Neural progenitor cell (in vitro differentiated cells): ENCODE measurements at regions not wholly inside any gene's neighbourhood (a gene's known extent, or its start where the extent isn't known, plus 50 kb on each side); places are given as distances from the start of the nearest gene placed in this dataset.

Source experiments
- DNase-seq: peaks from one replicate; pipeline ENCODE4 v3.0.0-alpha.2; 2016; ENCODE audit warnings: low spot score
- H2AFZ ChIP-seq: fragments of 200-600 bp; sonication (generic); replicated peaks from 2 replicates; pipeline ENCODE4 v1.6.1; 2016; ENCODE audit warnings: antibody characterized with exemption
- H3F3A ChIP-seq: fragments of 200-600 bp; sonication (generic); 2 replicates; pipeline ENCODE4 v1.6.1; 2016; ENCODE audit warnings: antibody characterized with exemption, low read depth
- H3K27ac ChIP-seq: fragments of 200-600 bp; sonication (generic); 2 replicates; pipeline ENCODE4 v1.5.1; 2016; ENCODE audit warnings: mild to moderate bottlenecking
- H3K27me3 ChIP-seq: fragments of 200-600 bp; sonication (generic); 2 replicates; pipeline ENCODE4 v1.6.1; 2016; ENCODE audit warnings: mild to moderate bottlenecking, moderate library complexity
- H3K36me3 ChIP-seq: fragments of 200-600 bp; sonication (generic); 2 replicates; pipeline ENCODE4 v1.5.1; 2016
- H3K4me1 ChIP-seq: fragments of 200-600 bp; sonication (generic); 2 replicates; pipeline ENCODE4 v1.6.1; 2016; ENCODE audit warnings: mixed run types
- H3K4me2 ChIP-seq: fragments of 200-600 bp; sonication (generic); 2 replicates; pipeline ENCODE4 v1.6.1; 2016
- H3K4me3 ChIP-seq: fragments of 200-600 bp; sonication (generic); 2 replicates; pipeline ENCODE4 v1.5.1; 2016
- H3K79me2 ChIP-seq: fragments of 200-600 bp; sonication (generic); 2 replicates; pipeline ENCODE4 v1.6.1; 2016; ENCODE audit warnings: low read depth
- H3K9ac ChIP-seq: fragments of 200-600 bp; sonication (generic); 2 replicates; pipeline ENCODE4 v1.6.1; 2016
- H3K9me3 ChIP-seq: fragments of 200-600 bp; sonication (generic); 2 replicates; pipeline ENCODE4 v1.5.1; 2016; ENCODE audit warnings: low read depth
- H4K20me1 ChIP-seq: fragments of 200-600 bp; sonication (generic); 2 replicates; pipeline ENCODE4 v1.6.1; 2016; ENCODE audit warnings: low read depth
- H3K27ac Mint-ChIP-seq: 3 replicates; pipeline ENCODE4 v1.8.0; 2021; ENCODE audit warnings: mixed read lengths
- H3K27me3 Mint-ChIP-seq: 2 replicates; pipeline ENCODE4 v1.8.0; 2022; ENCODE audit warnings: low read depth, mild to moderate bottlenecking, inconsistent platforms, moderate library complexity, mixed read lengths; ENCODE audit not compliant: insufficient read depth
- H3K36me3 Mint-ChIP-seq: 3 replicates; pipeline ENCODE4 v1.8.0; 2021; ENCODE audit warnings: mixed read lengths
- H3K4me1 Mint-ChIP-seq: 3 replicates; pipeline ENCODE4 v1.8.0; 2021; ENCODE audit warnings: mixed read lengths
- H3K4me3 Mint-ChIP-seq: 3 replicates; pipeline ENCODE4 v1.8.0; 2021; ENCODE audit warnings: mild to moderate bottlenecking, moderate library complexity, mixed read lengths
- H3K9me3 Mint-ChIP-seq: 3 replicates; pipeline ENCODE4 v1.8.0; 2020; ENCODE audit warnings: mixed read lengths
- CTCF ChIP-seq: fragments of 200-600 bp; sonication (generic); IDR thresholded peaks from 2 replicates; pipeline ENCODE4 v1.5.1; 2017; ENCODE audit warnings: antibody characterized with exemption, mild to moderate bottlenecking
- EZH2 ChIP-seq: fragments of 200-600 bp; sonication (generic); IDR thresholded peaks from 2 replicates; pipeline ENCODE4 v1.6.1; 2017; ENCODE audit warnings: antibody characterized with exemption, mild to moderate bottlenecking, moderate library complexity
- EZH2phosphoT487 ChIP-seq: fragments of 200-600 bp; sonication (generic); IDR thresholded peaks from 2 replicates; pipeline ENCODE4 v1.6.1; 2017; ENCODE audit warnings: antibody characterized with exemption

GRCh38 chr12:107584563-107584962 is 101.0 kb upstream of the PWP1 start:
- Mint-ChIP-seq H3K36me3 (no peaks in the 10 kb centered on the region), H3K27me3 (peaks cover 13% of the 10 kb centered on the region), H3K4me3 (peak overlapping the region; percentile 28), H3K4me1 (peaks cover 51% of the 10 kb centered on the region), H3K27ac (peak overlapping the region; percentile 30), H3K9me3 (peaks cover 8% of the 10 kb centered on the region)
- Histone ChIP-seq H4K20me1 (no peaks in the 10 kb centered on the region), H3K9ac (no peak overlapping the region), H3K4me2 (no peak overlapping the region), H3F3A (no peaks in the 10 kb centered on the region), H2AFZ (no peak overlapping the region), H3K27ac (no peak overlapping the region), H3K4me1 (no peaks in the 10 kb centered on the region), H3K9me3 (no peaks in the 10 kb centered on the region), H3K27me3 (peaks cover 30% of the 10 kb centered on the region), H3K79me2 (no peaks in the 10 kb centered on the region), H3K36me3 (no peaks in the 10 kb centered on the region), H3K4me3 (no peak overlapping the region)
- DNase-seq = no peak
- TF ChIP-seq EZH2phosphoT487 (no peak), EZH2 (no peak), CTCF (no peak)

- no peak for DNase-seq
Observed at GRCh38 chr12:107586256-107586970, 99.2 kb upstream of the PWP1 start.

GRCh38 chr12:107590413-107590812 is 95.2 kb upstream of the PWP1 start:
- no peak overlapping the region for H3K27ac ChIP-seq
- no peak overlapping the region for H3K4me3 ChIP-seq
- H3F3A ChIP-seq = no peaks in the 10 kb centered on the region
- peaks cover 20% of the 10 kb centered on the region for H3K4me1 Mint-ChIP-seq
- TF ChIP-seq EZH2phosphoT487 = no peak
- no peaks in the 10 kb centered on the region for H3K36me3 ChIP-seq
- H3K9me3 ChIP-seq = no peaks in the 10 kb centered on the region
- H3K9me3 Mint-ChIP-seq = peaks cover 12% of the 10 kb centered on the region
- H3K4me2 ChIP-seq = no peak overlapping the region
- H3K27me3 Mint-ChIP-seq = peaks cover 3% of the 10 kb centered on the region
- H3K27ac Mint-ChIP-seq = peak overlapping the region; percentile 10
- no peaks in the 10 kb centered on the region for H3K27me3 ChIP-seq
- H2AFZ ChIP-seq = no peak overlapping the region
- no peaks in the 10 kb centered on the region for H4K20me1 ChIP-seq
- no peaks in the 10 kb centered on the region for H3K79me2 ChIP-seq
- DNase-seq = no peak
- no peaks in the 10 kb centered on the region for H3K36me3 Mint-ChIP-seq
- no peak overlapping the region for H3K9ac ChIP-seq
- H3K4me1 ChIP-seq = no peaks in the 10 kb centered on the region
- H3K4me3 Mint-ChIP-seq = no peak overlapping the region

More at GRCh38 chr12:107586256-107586970, 99.2 kb upstream of the PWP1 start:
- Histone ChIP-seq H3K9ac (no peak overlapping the region), H3K4me1 (no peaks in the 10 kb centered on the region), H3K4me3 (no peak overlapping the region), H3K27ac (no peak overlapping the region), H3K9me3 (no peaks in the 10 kb centered on the region), H3K4me2 (no peak overlapping the region), H4K20me1 (no peaks in the 10 kb centered on the region), H2AFZ (no peak overlapping the region), H3K79me2 (no peaks in the 10 kb centered on the region), H3F3A (no peaks in the 10 kb centered on the region), H3K36me3 (no peaks in the 10 kb centered on the region), H3K27me3 (peaks cover 12% of the 10 kb centered on the region)
- Mint-ChIP-seq H3K36me3 (no peaks in the 10 kb centered on the region), H3K27me3 (peaks cover 13% of the 10 kb centered on the region), H3K4me1 (peaks cover 49% of the 10 kb centered on the region), H3K9me3 (peaks cover 8% of the 10 kb centered on the region), H3K4me3 (no peak overlapping the region), H3K27ac (peak overlapping the region; percentile 38)
- no peak for TF ChIP-seq EZH2phosphoT487
- no peak for TF ChIP-seq CTCF
- TF ChIP-seq EZH2 = no peak

- no peak for DNase-seq
Observed at GRCh38 chr12:107590814-107591375, 94.7 kb upstream of the PWP1 start.

More at GRCh38 chr12:107590814-107591375, 94.7 kb upstream of the PWP1 start:
- Histone ChIP-seq H3K9me3 (no peaks in the 10 kb centered on the region), H3K9ac (no peak overlapping the region), H3K36me3 (no peaks in the 10 kb centered on the region), H3K79me2 (no peaks in the 10 kb centered on the region), H3K4me3 (no peak overlapping the region), H3F3A (no peaks in the 10 kb centered on the region), H2AFZ (no peak overlapping the region), H4K20me1 (no peaks in the 10 kb centered on the region), H3K4me1 (no peaks in the 10 kb centered on the region), H3K27me3 (no peaks in the 10 kb centered on the region), H3K27ac (no peak overlapping the region), H3K4me2 (no peak overlapping the region)
- Mint-ChIP-seq H3K9me3 (peaks cover 12% of the 10 kb centered on the region), H3K27me3 (peaks cover 3% of the 10 kb centered on the region), H3K4me3 (no peak overlapping the region), H3K4me1 (peaks cover 15% of the 10 kb centered on the region), H3K36me3 (no peaks in the 10 kb centered on the region), H3K27ac (no peak overlapping the region)
- TF ChIP-seq EZH2phosphoT487 (no peak), EZH2 (no peak), CTCF (no peak)
